ENCODE measurements at regions not wholly inside any gene's neighbourhood (a gene's known extent, or its start where the extent isn't known, plus 50 kb on each side); places are given as distances from the start of the nearest gene placed in this dataset.

DNA sequence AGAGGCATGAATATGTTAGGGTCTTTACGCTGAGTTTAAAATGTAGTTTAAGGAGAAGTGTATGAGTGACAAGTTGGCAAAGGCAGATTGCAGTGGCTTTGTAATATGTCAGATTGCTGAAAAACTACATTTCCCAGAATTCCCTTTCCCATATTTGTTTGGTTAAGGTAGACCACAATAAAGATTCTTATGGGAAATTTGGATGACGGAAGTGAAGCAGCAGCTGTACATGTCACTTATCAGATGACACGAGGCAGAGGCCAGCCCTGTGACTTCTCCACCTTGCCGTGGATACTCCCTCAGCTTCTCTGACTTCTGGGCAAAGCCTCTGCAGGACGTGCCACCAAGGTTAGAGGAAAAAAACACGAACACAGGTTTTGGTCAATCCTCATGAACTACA, 229.7 kb upstream of the DKK2 start:
- intact Hi-C loops (cut with micrococcal nuclease): no loop called here
- Histone ChIP-seq H3K79me2 (ENCODE audit: insufficient read depth, low read length) (no peaks in the 10 kb centered on the region), H3K36me3 (ENCODE audit: control insufficient read depth in 1 of 2, insufficient read depth in 2 of 2, low read length in 2 of 2) (no peaks in the 10 kb centered on the region), H2AFZ (ENCODE audit: low read depth, low read length, poor library complexity, severe bottlenecking) (no peak overlapping the region), H3K27me3 (ENCODE audit: insufficient read depth, low read length) (no peaks in the 10 kb centered on the region), H3K4me3 (replicated peaks in 1 of 2; ENCODE audit: low read depth in 1 of 2, low read length in 2 of 2) (no peak overlapping the region), H3K4me2 (ENCODE audit: low read length) (no peak overlapping the region), H4K20me1 (ENCODE audit: insufficient read depth) (no peaks in the 10 kb centered on the region), H3K27ac (ENCODE audit: low read depth, low read length) (no peak overlapping the region), H3K4me1 (ENCODE audit: control insufficient read depth in 1 of 2, insufficient read depth in 2 of 2, low read length in 2 of 2) (no peaks in the 10 kb centered on the region), H3K9ac (ENCODE audit: low read length) (no peak overlapping the region), H3K9me2 (ENCODE audit: insufficient read depth) (no peaks in the 10 kb centered on the region), H3K9me3 (ENCODE audit: control insufficient read depth in 1 of 2, insufficient read depth in 1 of 2, low read depth in 1 of 2, low read length in 2 of 2) (no peaks in the 10 kb centered on the region)
- RAD21 ChIA-PET (ENCODE audit: low non-redundant PET in 1 of 2, low total read pairs in 2 of 2, uncharacterized antibody in 2 of 2, unreplicated experiment in 2 of 2): no interaction called here
- CTCF ChIA-PET: no interaction called here
- BruUV-seq (replicated peaks): no TSS peak
- no peak for TF ChIP-seq EGR1 (IDR thresholded peaks at IDR 0.05; ENCODE audit: low read depth)
- TF ChIP-seq POLR2A (IDR thresholded peaks at IDR 0.05; ENCODE audit: borderline replicate concordance, extremely low read depth, insufficient read depth, insufficient read length): no peak
- no peak for TF ChIP-seq TCF7L2 (IDR thresholded peaks at IDR 0.05; ENCODE audit: borderline replicate concordance, extremely low read depth, insufficient read depth, insufficient read length)
- TF ChIP-seq SP1 (IDR thresholded peaks at IDR 0.05; ENCODE audit: low read depth): no peak
- TF ChIP-seq SIN3A (IDR thresholded peaks at IDR 0.05; ENCODE audit: low read depth): no peak
- no peak for TF ChIP-seq CBX3 (IDR thresholded peaks at IDR 0.05; ENCODE audit: low read depth)
- TF ChIP-seq ZFX (IDR thresholded peaks at IDR 0.05): no peak
- TF ChIP-seq YY1 (IDR thresholded peaks at IDR 0.05; ENCODE audit: extremely low read depth, insufficient replicate concordance, low read depth, low read length): no peak
- TF ChIP-seq ELF1 (IDR thresholded peaks at IDR 0.05; ENCODE audit: borderline replicate concordance, low read depth): no peak
- no peak for TF ChIP-seq JUND (IDR thresholded peaks at IDR 0.05)
- no peak for TF ChIP-seq FOSL1 (IDR thresholded peaks at IDR 0.05; ENCODE audit: low read depth)
- TF ChIP-seq, protein P1, sequence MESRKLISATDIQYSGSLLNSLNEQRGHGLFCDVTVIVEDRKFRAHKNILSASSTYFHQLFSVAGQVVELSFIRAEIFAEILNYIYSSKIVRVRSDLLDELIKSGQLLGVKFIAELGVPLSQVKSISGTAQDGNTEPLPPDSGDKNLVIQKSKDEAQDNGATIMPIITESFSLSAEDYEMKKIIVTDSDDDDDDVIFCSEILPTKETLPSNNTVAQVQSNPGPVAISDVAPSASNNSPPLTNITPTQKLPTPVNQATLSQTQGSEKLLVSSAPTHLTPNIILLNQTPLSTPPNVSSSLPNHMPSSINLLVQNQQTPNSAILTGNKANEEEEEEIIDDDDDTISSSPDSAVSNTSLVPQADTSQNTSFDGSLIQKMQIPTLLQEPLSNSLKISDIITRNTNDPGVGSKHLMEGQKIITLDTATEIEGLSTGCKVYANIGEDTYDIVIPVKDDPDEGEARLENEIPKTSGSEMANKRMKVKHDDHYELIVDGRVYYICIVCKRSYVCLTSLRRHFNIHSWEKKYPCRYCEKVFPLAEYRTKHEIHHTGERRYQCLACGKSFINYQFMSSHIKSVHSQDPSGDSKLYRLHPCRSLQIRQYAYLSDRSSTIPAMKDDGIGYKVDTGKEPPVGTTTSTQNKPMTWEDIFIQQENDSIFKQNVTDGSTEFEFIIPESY (IDR thresholded peaks at IDR 0.05; ENCODE audit: extremely low read depth, insufficient replicate concordance, low read length): no peak
- TF ChIP-seq, protein P2, sequence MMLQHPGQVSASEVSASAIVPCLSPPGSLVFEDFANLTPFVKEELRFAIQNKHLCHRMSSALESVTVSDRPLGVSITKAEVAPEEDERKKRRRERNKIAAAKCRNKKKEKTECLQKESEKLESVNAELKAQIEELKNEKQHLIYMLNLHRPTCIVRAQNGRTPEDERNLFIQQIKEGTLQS (IDR thresholded peaks at IDR 0.05): no peak
- TF ChIP-seq POLR2AphosphoS5 (IDR thresholded peaks at IDR 0.05; ENCODE audit: low read depth, low read length): no peak
- no peak for TF ChIP-seq EZH2phosphoT487 (IDR thresholded peaks at IDR 0.05; ENCODE audit: borderline replicate concordance)
- TF ChIP-seq ZNF274 (IDR thresholded peaks at IDR 0.05; ENCODE audit: low read depth, low read length): no peak
- TF ChIP-seq, protein P3, sequence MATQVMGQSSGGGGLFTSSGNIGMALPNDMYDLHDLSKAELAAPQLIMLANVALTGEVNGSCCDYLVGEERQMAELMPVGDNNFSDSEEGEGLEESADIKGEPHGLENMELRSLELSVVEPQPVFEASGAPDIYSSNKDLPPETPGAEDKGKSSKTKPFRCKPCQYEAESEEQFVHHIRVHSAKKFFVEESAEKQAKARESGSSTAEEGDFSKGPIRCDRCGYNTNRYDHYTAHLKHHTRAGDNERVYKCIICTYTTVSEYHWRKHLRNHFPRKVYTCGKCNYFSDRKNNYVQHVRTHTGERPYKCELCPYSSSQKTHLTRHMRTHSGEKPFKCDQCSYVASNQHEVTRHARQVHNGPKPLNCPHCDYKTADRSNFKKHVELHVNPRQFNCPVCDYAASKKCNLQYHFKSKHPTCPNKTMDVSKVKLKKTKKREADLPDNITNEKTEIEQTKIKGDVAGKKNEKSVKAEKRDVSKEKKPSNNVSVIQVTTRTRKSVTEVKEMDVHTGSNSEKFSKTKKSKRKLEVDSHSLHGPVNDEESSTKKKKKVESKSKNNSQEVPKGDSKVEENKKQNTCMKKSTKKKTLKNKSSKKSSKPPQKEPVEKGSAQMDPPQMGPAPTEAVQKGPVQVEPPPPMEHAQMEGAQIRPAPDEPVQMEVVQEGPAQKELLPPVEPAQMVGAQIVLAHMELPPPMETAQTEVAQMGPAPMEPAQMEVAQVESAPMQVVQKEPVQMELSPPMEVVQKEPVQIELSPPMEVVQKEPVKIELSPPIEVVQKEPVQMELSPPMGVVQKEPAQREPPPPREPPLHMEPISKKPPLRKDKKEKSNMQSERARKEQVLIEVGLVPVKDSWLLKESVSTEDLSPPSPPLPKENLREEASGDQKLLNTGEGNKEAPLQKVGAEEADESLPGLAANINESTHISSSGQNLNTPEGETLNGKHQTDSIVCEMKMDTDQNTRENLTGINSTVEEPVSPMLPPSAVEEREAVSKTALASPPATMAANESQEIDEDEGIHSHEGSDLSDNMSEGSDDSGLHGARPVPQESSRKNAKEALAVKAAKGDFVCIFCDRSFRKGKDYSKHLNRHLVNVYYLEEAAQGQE (IDR thresholded peaks at IDR 0.05; ENCODE audit: low read depth): no peak
- TF ChIP-seq, protein P4, sequence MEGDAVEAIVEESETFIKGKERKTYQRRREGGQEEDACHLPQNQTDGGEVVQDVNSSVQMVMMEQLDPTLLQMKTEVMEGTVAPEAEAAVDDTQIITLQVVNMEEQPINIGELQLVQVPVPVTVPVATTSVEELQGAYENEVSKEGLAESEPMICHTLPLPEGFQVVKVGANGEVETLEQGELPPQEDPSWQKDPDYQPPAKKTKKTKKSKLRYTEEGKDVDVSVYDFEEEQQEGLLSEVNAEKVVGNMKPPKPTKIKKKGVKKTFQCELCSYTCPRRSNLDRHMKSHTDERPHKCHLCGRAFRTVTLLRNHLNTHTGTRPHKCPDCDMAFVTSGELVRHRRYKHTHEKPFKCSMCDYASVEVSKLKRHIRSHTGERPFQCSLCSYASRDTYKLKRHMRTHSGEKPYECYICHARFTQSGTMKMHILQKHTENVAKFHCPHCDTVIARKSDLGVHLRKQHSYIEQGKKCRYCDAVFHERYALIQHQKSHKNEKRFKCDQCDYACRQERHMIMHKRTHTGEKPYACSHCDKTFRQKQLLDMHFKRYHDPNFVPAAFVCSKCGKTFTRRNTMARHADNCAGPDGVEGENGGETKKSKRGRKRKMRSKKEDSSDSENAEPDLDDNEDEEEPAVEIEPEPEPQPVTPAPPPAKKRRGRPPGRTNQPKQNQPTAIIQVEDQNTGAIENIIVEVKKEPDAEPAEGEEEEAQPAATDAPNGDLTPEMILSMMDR (IDR thresholded peaks at IDR 0.05 in 2 of 3, conservative IDR thresholded peaks at IDR 0.05 in 1 of 3; ENCODE audit: borderline replicate concordance in 1 of 3, insufficient read depth in 1 of 3, low read depth in 2 of 3, low read length in 2 of 3): no peak
- DNase-seq (ENCODE audit: low read depth, low spot score) (no peak), ATAC-seq (no peak)
- POLR2A ChIA-PET: no interaction called here
